ENCODE measurements at regions not wholly inside any gene's neighbourhood (a gene's known extent, or its start where the extent isn't known, plus 50 kb on each side); places are given as distances from the start of the nearest gene placed in this dataset.

GRCh38 chr3:159257954-159258353 lies 456.1 kb downstream of the MFSD1 start:
- no peak overlapping the region for H3K9ac ChIP-seq
- H3K36me3 ChIP-seq (replicated peaks in 1 of 2; ENCODE audit: control insufficient read depth in 1 of 2, insufficient read depth in 2 of 2, low read length in 1 of 2): no peaks in the 10 kb centered on the region
- no peak for TF ChIP-seq MAX (IDR thresholded peaks at IDR 0.05; ENCODE audit: low read depth)
- no peak for TF ChIP-seq FOXJ3 (CRISPR knock-in tag; IDR thresholded peaks at IDR 0.05)
- no peak for TF ChIP-seq IRF3 (IDR thresholded peaks at IDR 0.05; ENCODE audit: low read depth, low read length)
- TF ChIP-seq EZH2phosphoT487 (IDR thresholded peaks at IDR 0.05; ENCODE audit: borderline replicate concordance, low read depth): no peak
- no peak for TF ChIP-seq GATA2 (CRISPR knock-in tag; IDR thresholded peaks at IDR 0.05)
- TF ChIP-seq FOXM1 (IDR thresholded peaks at IDR 0.05; ENCODE audit: low read depth): no peak
- TF ChIP-seq POLR2AphosphoS5 (IDR thresholded peaks at IDR 0.05; ENCODE audit: low read depth, low read length): no peak
- TF ChIP-seq JUND (IDR thresholded peaks at IDR 0.05): no peak
- TF ChIP-seq RCOR1 (IDR thresholded peaks at IDR 0.05; ENCODE audit: low read length): no peak
- TF ChIP-seq RAD21 (IDR thresholded peaks at IDR 0.05; ENCODE audit: low read length): no peak
- no peak for TF ChIP-seq RXRA (IDR thresholded peaks at IDR 0.05; ENCODE audit: borderline replicate concordance, low read depth)
- no peak for TF ChIP-seq MXI1 (IDR thresholded peaks at IDR 0.05; ENCODE audit: low read depth, low read length)
- no peak for TF ChIP-seq ZBTB33 (IDR thresholded peaks at IDR 0.05; ENCODE audit: borderline replicate concordance, low read depth)
- TF ChIP-seq NRF1 (IDR thresholded peaks at IDR 0.05; ENCODE audit: low read depth, low read length): no peak
- no peak for TF ChIP-seq TCF12 (IDR thresholded peaks at IDR 0.05)
- TF ChIP-seq EP300 (IDR thresholded peaks at IDR 0.05; ENCODE audit: borderline replicate concordance in 1 of 2, low read depth in 1 of 2, low read length in 1 of 2): no peak
- no peak for TF ChIP-seq SIN3A (IDR thresholded peaks at IDR 0.05; ENCODE audit: borderline replicate concordance, low read depth, low read length)
- TF ChIP-seq SMC3 (IDR thresholded peaks at IDR 0.05; ENCODE audit: low read depth, low read length): no peak
- no peak for TF ChIP-seq USF2 (IDR thresholded peaks at IDR 0.05; ENCODE audit: borderline replicate concordance, low read depth, low read length)
- no peak for TF ChIP-seq TAF1 (IDR thresholded peaks at IDR 0.05; ENCODE audit: borderline replicate concordance, low read depth, low read length)
- H3K4me2 ChIP-seq: no peak overlapping the region
- H4K20me1 ChIP-seq (ENCODE audit: insufficient read depth): no peaks in the 10 kb centered on the region
- 82% methylated on average over 4 of the region's 4 CpGs for WGBS (ENCODE audit: low lambda C conversion rate)
- H3K9me2 ChIP-seq: no peaks in the 10 kb centered on the region
- H3K9me3 ChIP-seq: no peaks in the 10 kb centered on the region
- ChIA-PET CTCF (interaction anchor here (0.8 to 11.9 kb wide), 8 partner anchors 11 to 733 kb away, joined by 3 to 322 read pairs (median 6); no protein-coding TSS in a partner anchor), POLR2A (no interaction called here)
- no peak for DNase-seq
- no peak overlapping the region for H2AFZ ChIP-seq (ENCODE audit: low read depth)
- no peaks in the 10 kb centered on the region for H3F3A ChIP-seq (replicated peaks; ENCODE audit: insufficient read depth)
- peaks cover 0 to 10% of the 10 kb centered on the region in 2 experiments; a peak in 2 of 4 replicates for H3K4me1 ChIP-seq (ENCODE audit: control insufficient read depth in 1 of 2, insufficient read depth in 2 of 2, low read depth in 1 of 2, low read length in 1 of 2)
- H3K27ac ChIP-seq (ENCODE audit: low read depth in 2 of 2, low read length in 1 of 2): no peak overlapping the region
- no peaks in the 10 kb centered on the region for H3K27me3 ChIP-seq (ENCODE audit: insufficient read depth)
- no peak overlapping the region for H3K4me3 ChIP-seq (ENCODE audit: low read depth in 2 of 2, low read length in 1 of 2)
- H3K79me2 ChIP-seq (ENCODE audit: insufficient read depth): no peaks in the 10 kb centered on the region
